Prostate gland (tissue), 2 donors: ENCODE measurements at regions not wholly inside any gene's neighbourhood (a gene's known extent, or its start where the extent isn't known, plus 50 kb on each side); places are given as distances from the start of the nearest gene placed in this dataset.

ENCODE experiments used
- DNase-seq: peaks from one replicate; pipeline ENCODE4 v3.0.0-alpha.2; 2019; ENCODE audit warnings: low spot score
- H3K27ac ChIP-seq, 2 donors: fragments of 200-600 bp; sonication (generic); 2 replicates each; pipeline ENCODE4 v1.5.1; 2017 to 2019
- H3K27me3 ChIP-seq: fragments of 200-600 bp; sonication (generic); replicated peaks from 2 replicates; pipeline ENCODE4 v1.5.1; 2019; ENCODE audit not compliant: insufficient read depth
- H3K36me3 ChIP-seq, 2 donors: fragments of 200-600 bp; sonication (generic); 1 replicate in 1 of 2; 2 replicates in 1 of 2; pipeline versions ENCODE4 v1.5.1 to v1.8.1; 2017 to 2019
- H3K4me1 ChIP-seq: fragments of 200-600 bp; sonication (generic); replicated peaks from 2 replicates; pipeline ENCODE4 v1.5.1; 2019
- H3K4me3 ChIP-seq, 2 donors: fragments of 200-600 bp; sonication (generic); 2 replicates each; pipeline ENCODE4 v1.5.1; 2017 to 2019
- H3K9me3 ChIP-seq: fragments of 200-600 bp; sonication (generic); 2 replicates; pipeline ENCODE4 v1.5.1; 2017
- POLR2A ChIP-seq: fragments of 450-650 bp; IDR thresholded peaks from one replicate; pipeline ENCODE4 v1.6.1; 2016; ENCODE audit warnings: antibody characterized with exemption, mild to moderate bottlenecking
- POLR2AphosphoS5 ChIP-seq: sonication (generic); formaldehyde crosslinking; IDR thresholded peaks from one replicate; pipeline ENCODE4 v1.6.1; 2017; ENCODE audit warnings: antibody characterized with exemption
- WGBS: methylation state at CpG from one replicate; pipeline ENCODE4 v1.1.5; 2018; 5-methylcytosine and 5-hydroxymethylcytosine counted together
- intact Hi-C: fragments of 100-400 bp; cut with DNase I; formaldehyde crosslinking; loops from one replicate; pipeline ENCODE4 v1.14.2; 2022
- TF ChIP-seq, protein P1 (sequence below), 4 experiments: fragments of 200-600 bp in 2 of 4; fragments of 450-650 bp in 2 of 4; sonication (generic) in 2 of 4; IDR thresholded peaks; 1 replicate in 3 of 4; 2 replicates in 1 of 4; pipeline ENCODE4 v1.5.1; 2016 to 2019; ENCODE audit warnings: antibody characterized with exemption in 4 of 4, mild to moderate bottlenecking in 2 of 4, moderate library complexity in 2 of 4

GRCh38 chr2:199101487-199101886 lies 356.3 kb downstream of the SATB2 start:
- TF ChIP-seq POLR2AphosphoS5 (no peak), POLR2A (no peak)
- Histone ChIP-seq H3K36me3 (no peaks in the 10 kb centered on the region), H3K9me3 (no peaks in the 10 kb centered on the region), H3K27ac (no peak overlapping the region), H3K4me1 (no peaks in the 10 kb centered on the region), H3K27me3 (no peaks in the 10 kb centered on the region), H3K4me3 (no peak overlapping the region)
- no peak for DNase-seq
- intact Hi-C loops, result no loop called here
- WGBS, result 93% methylated on average over 3 of the region's 3 CpGs

DNA sequence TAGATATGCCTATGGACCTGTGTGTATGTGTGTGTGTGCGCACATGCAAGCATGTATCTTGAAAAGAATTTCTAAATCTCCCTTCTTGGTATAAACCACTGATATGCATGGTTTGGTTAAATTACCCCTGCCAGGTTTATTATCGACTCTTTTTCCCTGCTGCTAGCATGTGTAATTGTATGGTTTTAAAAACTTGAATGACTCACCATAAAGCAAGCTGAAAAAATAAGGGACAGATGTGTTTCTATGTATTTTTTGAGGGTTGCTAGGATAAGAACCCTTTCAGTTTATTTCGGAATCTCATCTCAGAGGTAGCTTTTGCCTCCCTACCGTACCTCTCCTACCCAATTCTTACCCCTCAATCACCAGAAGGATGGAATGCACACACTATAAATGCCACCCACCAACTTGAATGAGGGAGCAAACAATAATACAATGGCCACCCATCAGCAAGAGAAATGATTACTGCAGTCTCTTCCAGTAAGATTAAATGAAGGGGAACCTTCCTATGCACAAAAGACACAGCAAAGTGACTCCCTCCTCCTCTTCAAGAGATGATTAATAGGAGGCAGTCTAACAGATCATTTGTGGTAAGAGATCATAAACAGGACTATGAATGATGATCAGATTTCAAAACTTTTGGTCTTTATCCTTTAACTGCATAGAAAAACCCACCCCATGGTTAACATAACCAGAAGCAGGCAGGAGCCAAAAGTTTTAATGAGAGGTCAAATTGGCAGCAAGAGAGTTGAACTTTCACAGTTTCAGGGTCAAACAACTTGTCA lies 357.2 kb downstream of the SATB2 start:
- intact Hi-C loops, result no loop called here
- TF ChIP-seq, protein P1, sequence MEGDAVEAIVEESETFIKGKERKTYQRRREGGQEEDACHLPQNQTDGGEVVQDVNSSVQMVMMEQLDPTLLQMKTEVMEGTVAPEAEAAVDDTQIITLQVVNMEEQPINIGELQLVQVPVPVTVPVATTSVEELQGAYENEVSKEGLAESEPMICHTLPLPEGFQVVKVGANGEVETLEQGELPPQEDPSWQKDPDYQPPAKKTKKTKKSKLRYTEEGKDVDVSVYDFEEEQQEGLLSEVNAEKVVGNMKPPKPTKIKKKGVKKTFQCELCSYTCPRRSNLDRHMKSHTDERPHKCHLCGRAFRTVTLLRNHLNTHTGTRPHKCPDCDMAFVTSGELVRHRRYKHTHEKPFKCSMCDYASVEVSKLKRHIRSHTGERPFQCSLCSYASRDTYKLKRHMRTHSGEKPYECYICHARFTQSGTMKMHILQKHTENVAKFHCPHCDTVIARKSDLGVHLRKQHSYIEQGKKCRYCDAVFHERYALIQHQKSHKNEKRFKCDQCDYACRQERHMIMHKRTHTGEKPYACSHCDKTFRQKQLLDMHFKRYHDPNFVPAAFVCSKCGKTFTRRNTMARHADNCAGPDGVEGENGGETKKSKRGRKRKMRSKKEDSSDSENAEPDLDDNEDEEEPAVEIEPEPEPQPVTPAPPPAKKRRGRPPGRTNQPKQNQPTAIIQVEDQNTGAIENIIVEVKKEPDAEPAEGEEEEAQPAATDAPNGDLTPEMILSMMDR (IDR thresholded peaks at IDR 0.05), result no peak
- TF ChIP-seq POLR2AphosphoS5 (no peak), POLR2A (no peak)
- Histone ChIP-seq H3K4me1 (no peaks in the 10 kb centered on the region), H3K27me3 (no peaks in the 10 kb centered on the region), H3K27ac (no peak overlapping the region), H3K4me3 (no peak overlapping the region), H3K9me3 (no peaks in the 10 kb centered on the region), H3K36me3 (no peaks in the 10 kb centered on the region)
- DNase-seq, result no peak
- WGBS, result 63% methylated on average over 4 of the region's 4 CpGs

DNA sequence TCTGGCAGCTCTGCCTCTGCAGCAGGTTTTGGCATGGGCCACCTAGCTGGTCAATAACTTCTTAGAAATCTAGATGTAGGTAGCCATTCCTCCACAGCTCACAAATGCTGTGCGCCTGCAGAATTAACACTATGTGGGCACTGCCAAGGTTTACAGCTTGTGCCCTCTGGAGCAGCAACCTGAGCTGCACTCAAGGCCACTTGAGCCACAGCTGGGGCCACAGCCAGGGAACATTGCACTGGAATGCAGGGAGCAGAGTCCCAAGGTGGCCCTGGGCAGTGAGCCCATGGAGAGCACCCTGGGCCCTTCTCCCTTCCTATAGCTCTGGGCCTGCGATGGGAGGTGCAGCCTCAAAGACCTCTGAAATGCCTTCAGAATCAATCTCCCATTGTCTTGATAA lies 365.3 kb downstream of the SATB2 start:
- Histone ChIP-seq H3K4me1 (no peaks in the 10 kb centered on the region), H3K27me3 (no peaks in the 10 kb centered on the region)
- 82% methylated on average over 2 of the region's 2 CpGs for WGBS

DNA sequence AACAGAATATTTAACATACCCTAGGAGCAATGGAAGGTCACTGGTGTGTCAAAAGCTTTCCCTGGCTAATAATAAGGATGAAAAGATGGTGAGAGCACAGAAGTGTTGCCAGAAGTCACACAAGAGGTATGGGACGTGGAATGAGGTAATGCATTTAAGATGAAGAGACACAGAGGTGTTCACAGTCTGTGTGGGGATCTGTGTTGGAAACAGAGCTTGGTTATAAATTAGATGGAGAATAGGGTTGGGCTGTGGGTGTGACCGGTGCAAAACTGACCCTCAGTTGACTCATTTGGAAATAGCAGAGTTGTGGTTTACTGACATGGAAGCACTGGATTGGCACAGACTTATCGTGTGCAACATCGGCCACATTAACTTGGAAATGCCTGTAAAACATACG lies 372.5 kb downstream of the SATB2 start:
- Histone ChIP-seq H3K27ac (no peak overlapping the region), H3K27me3 (no peaks in the 10 kb centered on the region), H3K36me3 (no peaks in the 10 kb centered on the region), H3K4me1 (no peaks in the 10 kb centered on the region), H3K9me3 (no peaks in the 10 kb centered on the region), H3K4me3 (no peak overlapping the region)
- 76% methylated on average over 5 of the region's 5 CpGs for WGBS
- intact Hi-C loops, result no loop called here
- DNase-seq, result no peak
- TF ChIP-seq, protein P1 (IDR thresholded peaks at IDR 0.05), result no peak
- TF ChIP-seq POLR2A (no peak), POLR2AphosphoS5 (no peak)

More for the DNA sequence above, 365.3 kb downstream of the SATB2 start:
- TF ChIP-seq, protein P1 (IDR thresholded peaks at IDR 0.05), result no peak
- Histone ChIP-seq H3K36me3 (no peaks in the 10 kb centered on the region), H3K27ac (no peak overlapping the region), H3K4me3 (no peak overlapping the region), H3K9me3 (no peaks in the 10 kb centered on the region)
- intact Hi-C loops, result no loop called here
- no peak for DNase-seq

GRCh38 chr2:199070322-199070949 lies 387.3 kb downstream of the SATB2 start:
- no peak overlapping the region for H3K4me3 ChIP-seq
- no peak for DNase-seq
- intact Hi-C loops, result no loop called here
- WGBS, result 89% methylated on average over 1 of the region's 1 CpG
- TF ChIP-seq POLR2A (no peak), POLR2AphosphoS5 (no peak)
- TF ChIP-seq, protein P1 (IDR thresholded peaks at IDR 0.05), result no peak
- H3K27me3 ChIP-seq, result no peaks in the 10 kb centered on the region
- H3K4me1 ChIP-seq, result no peaks in the 10 kb centered on the region
- no peaks in the 10 kb centered on the region for H3K36me3 ChIP-seq
- no peak overlapping the region for H3K27ac ChIP-seq
- H3K9me3 ChIP-seq, result no peaks in the 10 kb centered on the region
